NCI-H748 (cell line): ENCODE measurements at regions not wholly inside any gene's neighbourhood (a gene's known extent, or its start where the extent isn't known, plus 50 kb on each side); places are given as distances from the start of the nearest gene placed in this dataset.

Source experiments
- DNase-seq: peaks from one replicate; lab custom pipeline; 2025; ENCODE audit not compliant: unreplicated experiment; lab: John Stamatoyannopoulos, UW

GRCh38 chr6:14360565-14360964, 243.0 kb downstream of the CD83 start:
- DNase-seq = no peak

- no peak for DNase-seq
These were observed 243.7 kb downstream of the CD83 start for GRCh38 chr6:14361297-14361696.

DNA sequence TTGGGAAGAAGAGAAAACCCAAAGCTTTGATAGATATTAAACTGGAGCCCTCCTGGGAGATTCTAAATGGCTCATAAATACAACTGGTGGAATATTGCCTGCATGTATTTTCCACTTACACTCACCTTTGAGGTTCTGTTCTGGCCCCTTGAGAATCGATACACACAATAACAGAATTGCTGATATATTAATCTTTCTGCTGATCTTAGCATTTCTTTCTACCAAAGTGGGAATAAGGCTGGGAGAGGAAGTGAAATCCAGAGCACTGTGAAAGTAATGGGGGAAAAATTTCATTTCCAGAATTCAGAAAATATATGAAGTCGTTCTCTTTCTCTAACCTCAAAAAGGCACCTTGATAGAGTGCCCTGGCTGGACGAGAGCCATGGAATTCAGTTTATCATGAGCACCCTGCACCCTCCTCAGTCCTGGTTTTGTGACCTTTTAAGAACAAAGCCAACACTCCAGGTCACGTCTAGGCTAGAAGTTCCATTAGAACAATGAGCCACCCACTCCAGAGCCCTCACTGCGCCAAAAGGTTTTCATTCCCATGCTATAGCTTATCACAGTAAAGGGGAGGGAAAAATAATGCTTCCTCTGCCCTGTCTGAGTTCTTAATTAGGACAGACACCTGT, 244.5 kb downstream of the CD83 start:
- no peak for DNase-seq

- no peak for DNase-seq
These were observed 246.8 kb downstream of the CD83 start for GRCh38 chr6:14364370-14364769.

- DNase-seq = no peak
These were observed 247.8 kb downstream of the CD83 start for GRCh38 chr6:14365393-14365792.

- DNase-seq = no peak
These were observed 248.7 kb downstream of the CD83 start for GRCh38 chr6:14366315-14366714.

DNA sequence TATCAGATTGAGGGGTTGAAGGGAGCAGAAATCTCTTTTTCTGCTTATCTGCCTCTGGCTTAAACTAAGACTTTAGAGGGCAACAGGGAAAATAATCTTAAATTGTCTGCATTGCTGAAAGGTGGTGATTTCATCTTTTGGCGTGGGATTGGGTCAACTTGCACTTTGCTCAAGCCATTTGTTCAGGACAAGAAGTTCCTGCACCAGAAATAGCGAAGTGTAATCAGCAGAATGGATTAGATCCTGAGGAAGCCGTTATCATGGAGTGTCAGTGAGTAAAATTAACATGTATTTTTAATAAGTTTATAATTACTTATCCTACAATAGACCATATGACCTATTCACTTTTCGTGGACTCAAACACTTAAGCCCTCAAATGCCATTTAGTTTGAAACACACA, 249.3 kb downstream of the CD83 start:
- no peak for DNase-seq

DNA sequence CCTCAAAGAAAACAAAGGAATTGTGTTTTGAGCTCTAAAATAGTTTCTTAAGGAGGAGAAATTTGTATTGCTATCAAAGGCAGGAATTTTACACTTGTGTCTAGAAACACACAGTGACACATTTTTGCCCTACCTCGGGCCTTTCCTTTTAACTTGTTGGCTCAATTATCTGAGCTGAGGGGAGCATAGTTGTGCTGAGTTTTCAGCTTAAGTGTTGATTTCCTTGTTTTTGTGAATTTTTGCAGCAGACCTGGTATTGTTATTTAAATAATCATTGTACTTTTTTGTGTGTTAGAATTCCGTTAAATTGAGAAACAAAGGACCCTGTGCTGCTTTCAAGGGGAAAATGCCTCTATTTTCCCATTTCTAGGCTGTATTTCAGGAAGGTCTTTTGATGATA, 249.7 kb downstream of the CD83 start:
- DNase-seq = no peak

DNA sequence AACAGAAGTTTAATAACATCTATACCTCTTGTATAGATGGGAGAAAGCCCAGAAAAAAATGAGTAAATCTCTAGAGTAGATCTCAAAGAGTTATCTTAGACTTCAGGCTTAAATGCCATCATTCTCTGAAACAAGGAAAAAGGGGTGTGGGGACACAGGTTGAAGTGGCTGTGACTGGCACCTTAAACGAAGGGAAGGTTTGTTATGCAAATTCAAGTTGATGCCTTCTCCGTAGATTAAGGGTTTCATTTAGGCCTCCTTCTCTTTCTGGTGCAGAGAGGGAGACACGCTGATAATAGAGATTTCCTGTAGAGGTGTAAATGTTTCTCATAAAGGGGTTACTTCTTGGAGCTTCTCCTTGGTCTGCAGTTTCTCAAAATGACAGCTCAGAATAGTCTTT, 252.1 kb downstream of the CD83 start:
- DNase-seq = no peak

GRCh38 chr6:14371530-14371929, 254.0 kb downstream of the CD83 start:
- DNase-seq = no peak

- peak; percentile 92 for DNase-seq
These were observed 255.3 kb downstream of the CD83 start for GRCh38 chr6:14372734-14373489.

DNA sequence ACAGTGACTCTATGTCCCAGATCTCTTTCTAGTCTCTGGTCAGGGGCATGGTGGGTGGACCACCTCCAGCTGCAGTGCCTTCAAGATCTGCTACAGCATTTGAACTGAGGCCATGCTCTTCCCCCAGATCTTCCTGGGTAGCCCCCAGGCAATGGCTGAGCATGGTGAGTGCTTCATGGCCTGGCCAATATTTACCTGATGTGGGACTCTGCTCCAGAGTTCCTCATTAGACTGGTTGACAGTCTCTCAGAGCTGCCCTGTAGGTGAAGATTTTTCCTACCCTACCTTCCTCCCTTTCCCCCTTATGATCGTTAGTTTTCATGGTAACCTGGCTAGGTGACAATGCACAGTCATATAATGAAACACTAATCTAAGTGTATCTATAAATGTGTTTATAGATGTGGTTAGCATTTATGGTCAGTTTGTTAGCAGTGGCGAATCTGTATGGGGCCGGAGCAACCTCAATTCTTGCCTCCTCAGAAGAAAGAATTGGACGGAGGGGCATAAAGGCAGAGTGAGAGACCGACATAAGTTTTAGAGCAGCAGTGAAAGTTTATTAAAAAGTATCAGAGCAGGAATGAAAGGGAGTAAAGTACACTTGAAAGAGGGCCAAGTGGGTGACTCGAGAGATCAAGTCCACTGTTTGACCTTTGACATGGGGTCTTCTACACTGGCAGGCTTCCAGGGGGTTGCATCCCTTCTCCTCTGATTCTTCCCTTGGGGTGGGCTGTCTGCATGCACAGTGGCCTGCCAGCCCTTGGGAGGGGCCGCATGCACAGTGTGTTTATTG, 256.3 kb downstream of the CD83 start:
- peak; percentile 55 for DNase-seq

DNA sequence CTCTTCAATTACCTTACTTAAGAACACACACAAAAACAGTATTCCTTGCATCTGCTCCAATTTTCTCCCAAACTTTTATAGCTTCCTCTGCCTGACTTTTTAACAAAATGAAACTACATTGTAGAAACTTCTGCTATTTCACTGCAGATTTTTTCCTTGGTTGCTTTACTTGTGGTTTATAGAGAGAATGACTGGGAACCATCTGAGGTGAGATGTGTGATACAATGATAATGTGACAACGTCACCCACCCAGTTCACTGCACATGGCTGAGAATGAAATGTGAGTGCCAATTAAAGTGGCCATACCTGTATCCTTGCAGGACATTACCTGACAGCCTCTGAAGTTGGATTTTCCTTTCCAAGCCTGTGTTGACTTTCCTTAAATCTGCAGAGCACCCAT, 258.4 kb downstream of the CD83 start:
- no peak for DNase-seq

DNA sequence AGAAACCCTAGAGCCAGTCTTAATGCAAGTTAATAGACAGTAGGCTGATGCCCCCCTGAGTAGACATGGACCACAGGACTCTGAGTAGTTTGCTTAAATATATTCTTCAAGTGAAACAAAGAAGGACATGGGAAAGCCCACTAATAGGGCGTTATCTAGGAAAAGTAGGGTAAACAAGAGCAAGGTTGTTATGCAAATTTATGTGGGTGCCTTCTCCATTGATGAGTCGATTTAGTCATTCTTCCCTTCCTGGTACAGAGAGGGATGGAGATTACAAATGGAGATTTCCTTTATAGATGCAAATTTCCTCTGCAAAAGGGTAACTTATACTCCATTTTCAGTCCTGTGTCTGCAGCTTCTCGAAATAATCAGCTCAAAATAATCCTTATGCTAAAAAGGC, 262.0 kb downstream of the CD83 start:
- peak; percentile 54 for DNase-seq

GRCh38 chr6:14380086-14380820, 262.7 kb downstream of the CD83 start:
- peak; percentile 90 for DNase-seq

GRCh38 chr6:14380901-14381828, 263.6 kb downstream of the CD83 start:
- DNase-seq = peak; percentile 100

GRCh38 chr6:14381829-14382677, 264.5 kb downstream of the CD83 start:
- peak; percentile 87 for DNase-seq

GRCh38 chr6:14382678-14383236, 265.2 kb downstream of the CD83 start:
- DNase-seq = no peak
